ENCODE measurements at regions not wholly inside any gene's neighbourhood (a gene's known extent, or its start where the extent isn't known, plus 50 kb on each side); places are given as distances from the start of the nearest gene placed in this dataset.

DNA sequence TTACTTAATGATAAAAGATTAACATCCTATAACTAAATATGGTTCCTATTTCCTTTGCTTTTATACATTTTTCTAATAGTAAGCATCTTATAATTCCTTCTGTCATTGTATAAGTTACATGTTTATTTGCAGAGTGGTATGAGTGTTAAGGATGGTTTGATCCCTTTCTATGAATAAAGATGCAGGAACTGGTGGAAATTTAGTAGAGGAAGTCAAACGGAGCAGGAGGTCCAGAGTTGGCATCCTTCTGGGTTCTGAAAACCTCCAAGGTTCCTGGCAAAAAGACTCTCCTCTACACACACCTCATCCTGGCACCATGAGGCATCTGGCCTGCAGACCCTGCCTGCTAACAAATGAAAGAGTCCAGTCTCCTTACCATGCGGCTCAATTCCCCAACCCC is 296.8 kb downstream of the SOX9 start:
- TF ChIP-seq, protein P1, sequence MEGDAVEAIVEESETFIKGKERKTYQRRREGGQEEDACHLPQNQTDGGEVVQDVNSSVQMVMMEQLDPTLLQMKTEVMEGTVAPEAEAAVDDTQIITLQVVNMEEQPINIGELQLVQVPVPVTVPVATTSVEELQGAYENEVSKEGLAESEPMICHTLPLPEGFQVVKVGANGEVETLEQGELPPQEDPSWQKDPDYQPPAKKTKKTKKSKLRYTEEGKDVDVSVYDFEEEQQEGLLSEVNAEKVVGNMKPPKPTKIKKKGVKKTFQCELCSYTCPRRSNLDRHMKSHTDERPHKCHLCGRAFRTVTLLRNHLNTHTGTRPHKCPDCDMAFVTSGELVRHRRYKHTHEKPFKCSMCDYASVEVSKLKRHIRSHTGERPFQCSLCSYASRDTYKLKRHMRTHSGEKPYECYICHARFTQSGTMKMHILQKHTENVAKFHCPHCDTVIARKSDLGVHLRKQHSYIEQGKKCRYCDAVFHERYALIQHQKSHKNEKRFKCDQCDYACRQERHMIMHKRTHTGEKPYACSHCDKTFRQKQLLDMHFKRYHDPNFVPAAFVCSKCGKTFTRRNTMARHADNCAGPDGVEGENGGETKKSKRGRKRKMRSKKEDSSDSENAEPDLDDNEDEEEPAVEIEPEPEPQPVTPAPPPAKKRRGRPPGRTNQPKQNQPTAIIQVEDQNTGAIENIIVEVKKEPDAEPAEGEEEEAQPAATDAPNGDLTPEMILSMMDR (IDR thresholded peaks at IDR 0.05) = no peak

DNA sequence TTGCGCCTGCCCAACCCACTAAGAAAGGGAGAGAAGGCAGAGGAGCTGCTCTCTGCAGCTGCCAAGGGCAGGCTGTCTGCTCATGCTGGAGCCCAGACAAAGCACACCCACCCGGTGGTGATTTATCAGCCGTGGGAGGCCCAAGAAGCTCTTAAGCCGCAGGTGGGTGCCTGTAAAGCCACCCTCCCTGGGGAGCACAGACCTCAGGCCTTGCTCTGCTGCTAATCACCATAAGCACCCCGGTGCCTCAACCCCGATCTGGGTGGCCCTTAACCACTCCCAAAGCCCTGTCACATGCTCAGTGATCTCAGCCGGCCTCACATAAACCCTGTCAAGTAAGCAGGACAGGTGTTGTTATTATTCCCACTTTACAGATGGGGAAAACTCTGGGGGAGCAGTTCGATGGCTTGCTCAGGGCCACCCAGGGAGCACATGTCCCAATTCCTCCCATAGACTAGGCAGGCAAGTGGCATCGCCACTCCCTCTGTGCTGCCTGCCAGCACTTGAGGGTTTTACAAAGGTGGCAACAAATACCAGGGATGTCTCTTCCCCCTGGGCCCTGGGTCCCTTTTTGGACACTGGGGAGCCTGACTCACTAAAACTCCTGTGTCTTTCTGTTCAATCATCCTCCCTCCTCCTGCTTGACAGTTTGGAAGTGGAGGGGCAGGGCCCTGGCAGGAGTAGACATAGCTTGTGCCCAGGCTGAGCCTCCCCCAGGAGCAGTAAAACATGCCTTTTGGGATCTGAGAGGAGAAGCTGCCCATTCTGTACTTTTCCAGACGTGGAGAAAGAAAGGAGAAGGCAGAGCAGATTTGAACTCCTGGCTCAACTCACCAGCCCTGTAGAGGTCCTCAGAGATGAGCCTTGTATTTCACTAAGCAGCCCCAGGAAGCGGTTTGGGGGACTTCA is 299.3 kb downstream of the SOX9 start:
- TF ChIP-seq, protein P1 (IDR thresholded peaks at IDR 0.05) = no peak

DNA sequence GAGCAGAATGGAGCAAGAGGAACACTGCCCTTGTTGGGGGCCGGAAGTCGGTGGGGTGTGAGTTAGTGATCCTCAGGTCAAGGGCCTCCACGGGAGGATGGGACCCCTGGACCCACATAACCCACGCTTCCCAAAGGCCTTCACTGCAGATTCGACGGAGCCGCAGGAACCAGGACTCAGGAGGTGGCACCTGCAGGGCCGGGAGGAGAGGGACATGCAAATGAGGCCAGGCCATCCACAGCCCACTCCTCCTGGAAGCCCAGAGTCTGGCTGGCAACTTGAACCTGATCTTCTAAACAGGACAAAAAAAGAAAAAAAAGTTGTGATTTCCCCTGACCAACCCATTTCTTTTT is 299.9 kb downstream of the SOX9 start:
- TF ChIP-seq, protein P1 (IDR thresholded peaks at IDR 0.05) = no peak

DNA sequence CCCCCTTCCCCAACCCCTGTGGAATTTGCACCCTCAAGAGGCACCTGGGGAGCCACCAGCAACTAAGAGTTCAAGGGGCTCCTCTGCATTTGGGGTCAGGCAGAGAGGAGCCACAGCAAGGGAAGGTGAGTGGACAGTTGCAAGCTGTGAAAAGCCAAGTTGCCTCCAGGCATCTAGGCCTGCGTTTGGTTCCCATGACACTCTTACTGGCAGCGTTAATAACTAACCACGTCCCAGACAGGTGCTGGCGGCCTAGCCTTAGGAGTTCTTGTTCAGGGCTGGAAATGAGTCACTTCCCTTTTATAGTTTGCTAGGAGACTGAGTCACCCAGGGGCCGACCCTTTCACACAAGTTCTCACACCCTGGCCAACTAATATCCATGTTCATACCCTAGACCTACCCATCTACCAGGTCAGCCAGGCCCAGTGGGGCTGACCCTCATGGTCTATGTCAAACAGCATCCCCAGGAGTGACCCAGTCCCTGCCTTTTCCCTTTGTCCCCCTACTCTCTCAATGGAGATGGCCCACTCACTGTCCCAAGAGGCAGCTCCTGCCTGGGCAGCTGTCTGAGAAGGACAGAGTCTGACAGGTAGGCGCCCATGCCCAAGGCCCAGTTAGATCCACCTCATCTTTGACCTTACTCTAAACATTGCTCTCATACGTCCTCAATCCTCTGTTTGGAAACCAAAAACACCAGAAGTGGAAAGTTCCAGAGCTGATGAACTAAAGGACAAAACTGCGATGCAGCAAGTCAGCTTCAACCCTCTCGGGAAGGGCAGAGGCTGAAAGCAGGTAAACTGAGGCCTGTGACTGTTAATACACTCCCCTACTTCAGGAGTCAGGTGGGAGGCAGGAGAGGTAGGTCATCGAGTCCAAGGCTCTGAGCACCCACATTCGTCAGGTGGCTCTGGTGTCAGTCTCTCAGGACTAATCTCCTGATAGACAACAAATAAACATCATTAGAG is 300.6 kb downstream of the SOX9 start:
- TF ChIP-seq, protein P1 (IDR thresholded peaks at IDR 0.05) = no peak

DNA sequence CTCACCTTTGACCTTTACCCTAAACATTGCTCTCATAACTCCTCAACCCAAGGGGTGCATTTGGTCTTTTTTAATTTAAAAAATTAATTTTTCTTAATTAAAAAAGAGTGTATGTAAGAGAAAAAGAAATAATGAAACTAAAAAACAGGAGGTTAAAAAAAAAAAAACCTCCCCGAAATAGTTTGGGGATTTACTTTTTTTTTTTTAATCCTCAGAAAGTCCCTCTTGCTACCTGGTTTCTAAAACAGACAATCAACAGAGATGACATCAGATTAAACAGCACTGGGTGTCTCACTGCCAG is 301.3 kb downstream of the SOX9 start:
- TF ChIP-seq, protein P1 (IDR thresholded peaks at IDR 0.05) = no peak

DNA sequence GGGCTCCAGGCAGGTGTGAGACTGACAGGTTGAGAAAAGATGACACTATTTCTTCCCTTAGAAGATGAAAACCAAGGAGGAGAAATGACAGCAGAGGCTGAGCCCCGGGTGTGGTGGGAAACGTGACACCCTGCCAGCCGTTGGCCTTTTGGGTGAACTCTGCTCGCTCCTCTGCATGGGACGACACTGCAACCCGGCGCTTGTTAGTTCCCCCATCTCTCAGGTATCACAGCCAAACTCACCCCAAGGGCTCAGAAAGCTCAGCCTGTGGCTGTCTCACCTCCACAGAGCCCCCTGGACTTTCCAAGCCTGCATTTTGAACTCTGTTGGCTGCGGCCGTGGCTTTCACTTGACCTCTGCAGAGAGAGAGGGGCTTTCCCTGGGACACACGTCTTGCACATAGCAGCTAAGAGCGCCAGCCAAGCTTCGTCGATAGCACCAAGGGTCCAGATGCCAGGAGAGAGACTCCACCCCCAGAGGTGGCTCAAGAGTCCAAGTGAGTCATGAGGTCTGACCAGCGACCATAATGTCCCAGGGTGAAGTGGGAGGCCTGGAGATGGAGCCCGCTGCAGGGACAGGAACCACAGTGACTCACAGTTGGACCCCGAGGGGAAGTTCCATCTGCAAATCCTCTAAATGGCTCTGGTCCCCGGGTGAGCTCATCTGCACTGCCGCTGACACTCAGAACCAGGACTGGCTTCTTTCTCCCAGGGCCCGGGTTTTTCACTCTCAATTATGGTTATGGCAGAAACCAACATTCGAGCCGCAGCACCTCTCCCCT is 301.9 kb downstream of the SOX9 start:
- TF ChIP-seq, protein P1 (IDR thresholded peaks at IDR 0.05) = no peak

DNA sequence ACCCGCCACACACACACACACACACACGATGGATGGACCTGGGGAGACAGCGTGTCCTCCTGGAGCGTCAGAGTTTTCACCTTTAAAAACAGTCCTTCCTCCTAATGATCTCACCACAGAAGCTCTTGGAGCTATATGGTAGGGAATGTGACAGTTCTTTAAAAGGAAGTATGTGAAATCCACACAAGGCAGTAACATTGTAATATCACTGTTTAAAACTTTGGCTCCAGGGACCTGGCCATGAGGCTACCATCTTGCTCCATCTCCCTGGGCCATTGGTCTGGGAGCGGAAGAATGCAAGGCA is 302.4 kb downstream of the SOX9 start:
- TF ChIP-seq, protein P1 (IDR thresholded peaks at IDR 0.05) = no peak
